Lower leg skin (tissue), 4 donors: ENCODE measurements at regions not wholly inside any gene's neighbourhood (a gene's known extent, or its start where the extent isn't known, plus 50 kb on each side); places are given as distances from the start of the nearest gene placed in this dataset.
A peak's percentile ranks its signal among the peaks of the same experiment; 100 is the strongest.

Experiments used
- DNase-seq, 2 donors: peaks; one replicate each; pipeline ENCODE4 v3.0.0-alpha.2; 2019; ENCODE audit warnings: low spot score in 2 of 2
- H3K4me3 ChIP-seq: fragments of 200-600 bp; sonication (generic); 2 replicates; pipeline ENCODE4 v1.5.1; 2017; ENCODE audit warnings: mild to moderate bottlenecking, low read depth; ENCODE audit not compliant: poor library complexity, severe bottlenecking
- POLR2A ChIP-seq, 2 donors: fragments of 450-650 bp; IDR thresholded peaks; one replicate each; pipeline ENCODE4 v1.6.1; 2016 to 2017; ENCODE audit warnings: antibody characterized with exemption in 2 of 2, mild to moderate bottlenecking in 1 of 2, moderate library complexity in 1 of 2
- WGBS, 2 donors: methylation state at CpG; one replicate each; pipeline ENCODE4 v1.1.5; 2018; 5-methylcytosine and 5-hydroxymethylcytosine counted together
- intact Hi-C: fragments of 100-400 bp; cut with DNase I; formaldehyde crosslinking; loops from one replicate; pipeline ENCODE4 v1.15.0; 2023; ENCODE audit warnings: low total_unique reads
- TF ChIP-seq, protein P1 (sequence below), 3 donors: fragments of 450-650 bp; IDR thresholded peaks; one replicate each; pipeline ENCODE4 v1.5.1; 2016; ENCODE audit warnings: antibody characterized with exemption in 3 of 3, mild to moderate bottlenecking in 3 of 3, moderate library complexity in 2 of 3

DNA sequence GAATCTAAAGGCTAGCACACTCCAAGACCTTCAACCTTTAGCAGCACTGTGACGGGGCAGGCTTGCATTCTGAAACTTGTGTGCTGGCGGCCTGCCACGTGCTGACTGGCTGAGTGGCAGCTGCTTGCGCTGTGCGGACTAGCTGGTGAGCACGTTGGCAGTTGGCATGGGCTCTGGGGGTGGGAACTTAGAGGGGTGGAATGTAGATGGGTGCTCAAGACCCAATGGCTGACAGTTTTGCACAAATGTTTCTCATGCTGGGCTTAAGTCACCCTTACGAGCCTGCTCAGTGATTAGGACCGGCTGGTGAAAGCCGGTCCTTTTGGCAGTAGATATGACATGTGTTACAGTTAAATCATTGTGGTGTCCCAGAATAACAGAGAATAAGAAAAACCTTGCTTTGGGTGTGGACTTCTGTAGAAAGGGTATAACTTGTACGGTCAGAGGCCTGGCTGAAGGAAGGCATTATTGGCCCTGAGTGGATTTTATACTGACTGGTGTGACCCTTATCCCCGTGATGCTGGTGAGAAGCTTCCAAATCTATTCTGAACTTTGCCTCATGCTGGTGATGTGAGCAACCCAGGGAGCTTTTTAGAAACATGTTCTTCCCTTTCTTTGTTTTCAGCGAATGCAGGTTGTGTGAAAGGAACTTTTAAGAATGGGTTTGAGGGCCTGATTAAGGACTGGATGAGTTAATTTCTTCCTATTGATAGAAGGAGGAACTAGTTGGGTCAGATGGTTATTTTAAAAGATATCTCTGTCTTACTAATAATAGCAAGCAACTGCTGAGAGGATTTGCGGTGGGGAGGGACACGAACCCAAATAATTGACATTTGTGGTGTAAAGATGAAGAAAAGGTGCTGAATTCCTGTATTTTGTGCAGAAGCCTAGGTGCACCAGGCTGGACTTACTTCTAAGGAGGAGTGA lies 107.4 kb upstream of the SLC4A4 start:
- intact Hi-C loops = no loop called here
- H3K4me3 ChIP-seq = no peak overlapping the region
- WGBS, 2 donors = 28 to 32% methylated on average over 14 of the region's 14 CpGs
- DNase-seq = peak; percentile 32 to 89
- TF ChIP-seq POLR2A (IDR thresholded peaks at IDR 0.05) = no peak
- TF ChIP-seq, protein P1, sequence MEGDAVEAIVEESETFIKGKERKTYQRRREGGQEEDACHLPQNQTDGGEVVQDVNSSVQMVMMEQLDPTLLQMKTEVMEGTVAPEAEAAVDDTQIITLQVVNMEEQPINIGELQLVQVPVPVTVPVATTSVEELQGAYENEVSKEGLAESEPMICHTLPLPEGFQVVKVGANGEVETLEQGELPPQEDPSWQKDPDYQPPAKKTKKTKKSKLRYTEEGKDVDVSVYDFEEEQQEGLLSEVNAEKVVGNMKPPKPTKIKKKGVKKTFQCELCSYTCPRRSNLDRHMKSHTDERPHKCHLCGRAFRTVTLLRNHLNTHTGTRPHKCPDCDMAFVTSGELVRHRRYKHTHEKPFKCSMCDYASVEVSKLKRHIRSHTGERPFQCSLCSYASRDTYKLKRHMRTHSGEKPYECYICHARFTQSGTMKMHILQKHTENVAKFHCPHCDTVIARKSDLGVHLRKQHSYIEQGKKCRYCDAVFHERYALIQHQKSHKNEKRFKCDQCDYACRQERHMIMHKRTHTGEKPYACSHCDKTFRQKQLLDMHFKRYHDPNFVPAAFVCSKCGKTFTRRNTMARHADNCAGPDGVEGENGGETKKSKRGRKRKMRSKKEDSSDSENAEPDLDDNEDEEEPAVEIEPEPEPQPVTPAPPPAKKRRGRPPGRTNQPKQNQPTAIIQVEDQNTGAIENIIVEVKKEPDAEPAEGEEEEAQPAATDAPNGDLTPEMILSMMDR (IDR thresholded peaks at IDR 0.05) = no peak

DNA sequence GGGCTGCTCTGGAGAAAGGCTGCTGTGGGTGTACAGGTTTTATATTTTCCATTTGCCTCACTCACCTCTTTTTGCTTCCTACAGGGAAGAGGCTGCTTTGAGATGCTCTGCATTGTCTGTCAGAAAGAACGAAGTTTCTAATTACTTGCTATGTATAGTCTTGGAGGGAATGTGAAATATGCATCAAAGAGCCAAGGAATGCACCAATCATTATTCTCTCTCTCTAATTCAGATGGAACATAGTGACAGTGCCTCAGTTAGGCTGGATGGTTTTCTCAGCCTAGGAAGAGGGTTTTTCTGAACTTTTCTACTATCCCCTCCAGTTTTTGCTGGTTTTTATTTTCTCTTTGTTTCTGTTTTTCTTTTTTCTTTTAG lies 106.8 kb upstream of the SLC4A4 start:
- intact Hi-C loops = no loop called here
- DNase-seq = no peak
- TF ChIP-seq, protein P1 (IDR thresholded peaks at IDR 0.05) = no peak
- TF ChIP-seq POLR2A (IDR thresholded peaks at IDR 0.05) = no peak
- H3K4me3 ChIP-seq = no peak overlapping the region
- 71 to 73% methylated on average over 1 of the region's 1 CpG for WGBS, 2 donors

DNA sequence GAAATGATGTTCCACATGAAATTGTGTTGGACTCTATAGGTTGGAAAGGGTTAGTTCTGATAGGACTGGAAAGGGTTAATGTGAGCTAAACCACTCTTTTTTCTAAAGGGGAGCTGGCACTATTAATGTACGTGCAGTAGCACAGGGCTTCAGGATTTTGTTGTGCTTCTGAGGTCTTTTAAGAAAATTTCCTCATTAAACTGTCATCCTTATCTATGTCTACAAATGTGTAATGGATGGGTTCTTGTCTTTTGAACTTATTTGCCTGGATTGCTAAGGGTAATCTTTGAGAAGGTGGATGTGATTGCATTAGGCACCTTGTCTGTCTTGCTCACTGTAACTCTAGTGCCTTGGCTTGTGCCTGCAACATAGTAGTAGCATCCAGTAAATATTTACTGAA lies 106.0 kb upstream of the SLC4A4 start:
- WGBS, 2 donors = 44 to 66% methylated on average over 1 of the region's 1 CpG
- intact Hi-C loops = no loop called here

DNA sequence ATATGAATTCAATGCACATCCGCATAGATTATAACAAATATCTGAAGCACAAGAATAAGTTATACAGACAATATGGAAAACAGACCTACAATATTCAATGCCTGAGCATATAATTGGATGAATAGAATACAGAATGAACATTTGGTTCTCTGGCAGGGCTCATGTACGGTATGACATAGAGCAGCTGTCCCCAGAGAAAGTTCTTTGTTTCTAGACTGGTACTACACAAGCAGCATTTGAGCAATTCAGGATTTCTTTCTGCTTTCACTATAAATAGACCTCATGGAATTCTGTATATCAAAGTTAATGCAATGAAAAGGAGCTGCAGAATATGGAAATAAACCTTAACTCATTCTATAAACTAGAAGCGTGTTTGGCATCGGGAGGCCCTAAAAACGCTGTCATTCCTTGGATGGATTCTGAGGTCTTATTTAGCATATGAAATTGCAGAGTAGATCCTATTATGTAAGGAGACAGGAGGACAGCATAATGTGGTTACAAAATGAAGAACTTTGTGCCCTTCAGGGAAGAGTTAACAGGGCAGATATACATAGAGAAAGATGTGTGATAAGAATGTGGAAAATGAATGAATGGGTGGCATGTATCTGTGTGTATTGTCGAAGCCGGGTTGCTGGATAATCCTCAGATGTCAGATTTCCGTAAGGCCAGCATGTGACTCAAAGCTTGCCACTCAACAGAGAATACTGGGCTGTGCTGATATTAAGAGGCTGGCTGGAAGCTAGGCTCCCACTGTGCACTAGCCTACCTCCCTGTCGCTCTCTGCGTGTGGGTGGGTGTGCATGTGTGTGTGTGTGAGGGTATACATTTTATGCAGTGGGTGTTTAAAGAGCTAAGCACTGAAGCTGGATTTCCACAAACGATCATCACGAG lies 103.3 kb upstream of the SLC4A4 start:
- intact Hi-C loops = no loop called here
- no peak overlapping the region for H3K4me3 ChIP-seq
- WGBS, 2 donors = 45 to 52% methylated on average over 12 of the region's 12 CpGs
- TF ChIP-seq POLR2A (IDR thresholded peaks at IDR 0.05) = no peak
- TF ChIP-seq, protein P1 (IDR thresholded peaks at IDR 0.05) = no peak
- DNase-seq = no peak

More for the DNA sequence above, 106.0 kb upstream of the SLC4A4 start:
- no peak overlapping the region for H3K4me3 ChIP-seq
- DNase-seq = no peak
- TF ChIP-seq, protein P1 (IDR thresholded peaks at IDR 0.05) = no peak
- TF ChIP-seq POLR2A (IDR thresholded peaks at IDR 0.05) = no peak

DNA sequence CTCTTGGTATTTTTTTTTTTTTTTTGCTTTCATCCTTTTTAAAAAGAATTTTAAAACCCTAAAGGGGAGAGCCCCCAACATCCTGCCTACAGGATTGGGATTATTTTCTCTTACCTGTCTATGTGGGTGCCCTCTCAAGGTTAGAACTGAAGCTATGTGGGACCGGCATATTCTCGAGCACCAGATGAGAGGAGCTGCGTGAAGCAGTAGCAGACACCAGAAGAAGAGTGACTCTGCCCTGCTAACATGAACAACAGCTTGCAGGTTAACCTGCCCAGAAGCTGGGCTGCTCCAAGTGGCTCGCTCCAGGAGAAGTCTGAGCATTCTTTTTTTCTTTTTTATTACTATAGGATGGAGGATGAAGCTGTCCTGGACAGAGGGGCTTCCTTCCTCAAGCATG lies 102.6 kb upstream of the SLC4A4 start:
- no peak for TF ChIP-seq POLR2A (IDR thresholded peaks at IDR 0.05)
- TF ChIP-seq, protein P1 (IDR thresholded peaks at IDR 0.05) = no peak
- no peak overlapping the region for H3K4me3 ChIP-seq
- intact Hi-C loops = no loop called here
- 89 to 98% methylated on average over 4 of the region's 4 CpGs for WGBS, 2 donors
- DNase-seq = no peak
